Natural killer cell (primary cell): ENCODE measurements at regions not wholly inside any gene's neighbourhood (a gene's known extent, or its start where the extent isn't known, plus 50 kb on each side); places are given as distances from the start of the nearest gene placed in this dataset.
A peak's percentile ranks its signal among the peaks of the same experiment; 100 is the strongest.

Experiments used
- ATAC-seq, 3 donors: fragments of 150-1000 bp in 2 of 3; fragments of 200-7000 bp in 1 of 3; cut with Tn5 transposase; 1 replicate in 1 of 3; 2 replicates in 2 of 3; pipeline ENCODE4 v1.10.0; 2021; ENCODE audit warnings: mild to moderate bottlenecking in 2 of 3, moderate library complexity in 2 of 3
- DNase-seq, 2 donors: peaks; one replicate each; pipeline versions ENCODE4 v3.0.0 to v3.0.0-alpha.2; 2013 to 2021; ENCODE audit warnings: mixed read lengths in 1 of 2
- H3K27ac ChIP-seq: one replicate; pipeline ENCODE4 v1.5.1; 2013; ENCODE audit warnings: mild to moderate bottlenecking, low read length
- H3K27me3 ChIP-seq: one replicate; pipeline ENCODE4 v1.6.1; 2013; ENCODE audit warnings: low read length; ENCODE audit not compliant: control insufficient read depth, insufficient read depth
- H3K36me3 ChIP-seq: one replicate; pipeline ENCODE4 v1.6.1; 2013; ENCODE audit warnings: low read length; ENCODE audit not compliant: control insufficient read depth, insufficient read depth
- H3K4me1 ChIP-seq: one replicate; pipeline ENCODE4 v1.6.1; 2013; ENCODE audit warnings: low read length; ENCODE audit not compliant: control insufficient read depth, insufficient read depth
- H3K4me3 ChIP-seq: one replicate; pipeline ENCODE4 v1.5.1; 2013; ENCODE audit warnings: low read length
- H3K9me3 ChIP-seq: one replicate; pipeline ENCODE4 v1.6.1; 2013; ENCODE audit warnings: low read length; ENCODE audit not compliant: control insufficient read depth, insufficient read depth
- H3K27ac Mint-ChIP-seq, 2 donors: one replicate each; pipeline ENCODE4 v1.8.0; 2022; ENCODE audit warnings: mild to moderate bottlenecking in 2 of 2, mixed read lengths in 2 of 2, moderate library complexity in 1 of 2
- H3K27me3 Mint-ChIP-seq, 2 donors: one replicate each; pipeline ENCODE4 v1.8.0; 2022; ENCODE audit warnings: low read depth in 2 of 2, mixed read lengths in 2 of 2
- H3K36me3 Mint-ChIP-seq: one replicate; pipeline ENCODE4 v1.8.0; 2022; ENCODE audit warnings: mixed read lengths
- H3K4me1 Mint-ChIP-seq, 2 donors: one replicate each; pipeline ENCODE4 v1.8.0; 2022; ENCODE audit warnings: mixed read lengths in 2 of 2
- H3K4me3 Mint-ChIP-seq: one replicate; pipeline ENCODE4 v1.8.0; 2022; ENCODE audit warnings: mild to moderate bottlenecking, moderate library complexity, mixed read lengths
- H3K9me3 Mint-ChIP-seq, 2 donors: one replicate each; pipeline ENCODE4 v1.8.0; 2022; ENCODE audit warnings: mixed read lengths in 2 of 2
- CTCF ChIP-seq: fragments of 200-600 bp; IDR thresholded peaks from one replicate; pipeline ENCODE4 v1.8.0; 2022; ENCODE audit warnings: antibody characterized with exemption
- WGBS: methylation state at CpG from one replicate; pipeline ENCODE4 v1.1.7; 2013; ENCODE audit warnings: missing lambda C conversion rate; ENCODE audit not compliant: insufficient coverage; 5-methylcytosine and 5-hydroxymethylcytosine counted together
- intact Hi-C: fragments of 100-400 bp; cut with micrococcal nuclease; formaldehyde crosslinking; loops from one replicate; pipeline ENCODE4 v1.14.2; 2022

- Mint-ChIP-seq H3K36me3 (no peaks in the 10 kb centered on the region), H3K9me3 (no peaks in the 10 kb centered on the region), H3K27ac (no peak overlapping the region), H3K4me3 (no peak overlapping the region), H3K27me3 (peaks cover under 1 to 10% of the 10 kb centered on the region in 2 donors), H3K4me1 (no peaks in the 10 kb centered on the region)
- H3K4me1 ChIP-seq: no peaks in the 10 kb centered on the region
- H3K36me3 ChIP-seq: no peaks in the 10 kb centered on the region
- DNase-seq (peak in 1 of 2 donors; percentile 31), ATAC-seq (no peak)
- intact Hi-C loops: no loop called here
- no peaks in the 10 kb centered on the region for H3K27me3 ChIP-seq
- no peak for TF ChIP-seq CTCF
- no peak overlapping the region for H3K27ac ChIP-seq
- 83% methylated on average over 9 of the region's 9 CpGs for WGBS
- H3K9me3 ChIP-seq: peaks cover 7% of the 10 kb centered on the region
- H3K4me3 ChIP-seq: no peak overlapping the region
These were observed 447.4 kb downstream of the COG6 start for GRCh38 chr13:40102854-40103253.

DNA sequence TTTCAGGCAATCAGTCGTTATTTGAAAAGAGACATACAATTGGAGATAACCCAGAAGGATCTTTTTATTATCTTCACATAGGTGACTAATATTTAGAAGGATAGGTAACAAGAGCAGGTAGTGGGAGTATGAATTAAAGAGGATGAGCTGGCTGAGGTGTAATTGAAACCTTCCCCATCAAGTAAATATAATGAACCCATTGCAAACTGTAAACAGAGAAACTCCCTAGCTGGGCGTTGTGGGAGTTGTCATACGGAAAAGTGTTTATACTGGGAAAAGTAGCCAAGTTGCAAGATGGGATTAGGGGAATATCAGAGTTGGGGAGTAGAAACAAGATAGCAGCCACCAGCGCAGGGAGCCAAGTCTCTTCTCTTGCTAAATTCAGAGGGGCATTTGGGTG, 448.4 kb downstream of the COG6 start:
- WGBS: 91% methylated on average over 4 of the region's 4 CpGs
- Histone ChIP-seq H3K9me3 (peaks cover 7% of the 10 kb centered on the region), H3K4me3 (no peak overlapping the region), H3K4me1 (no peaks in the 10 kb centered on the region), H3K27ac (no peak overlapping the region), H3K27me3 (no peaks in the 10 kb centered on the region), H3K36me3 (no peaks in the 10 kb centered on the region)
- Mint-ChIP-seq H3K27ac (no peak overlapping the region), H3K4me1 (no peaks in the 10 kb centered on the region), H3K27me3 (peaks cover 4 to 9% of the 10 kb centered on the region in 2 donors), H3K9me3 (no peaks in the 10 kb centered on the region), H3K36me3 (no peaks in the 10 kb centered on the region), H3K4me3 (no peak overlapping the region)
- intact Hi-C loops: no loop called here
- DNase-seq (no peak), ATAC-seq (no peak)
- TF ChIP-seq CTCF: no peak

GRCh38 chr13:40105231-40105630, 449.8 kb downstream of the COG6 start:
- H3K27me3 ChIP-seq: no peaks in the 10 kb centered on the region
- intact Hi-C loops: no loop called here
- ATAC-seq: no peak
- no peaks in the 10 kb centered on the region for H3K9me3 Mint-ChIP-seq
- peaks cover 4 to 21% of the 10 kb centered on the region in 2 donors for H3K27me3 Mint-ChIP-seq
- H3K36me3 Mint-ChIP-seq: no peaks in the 10 kb centered on the region
- H3K27ac Mint-ChIP-seq: no peak overlapping the region
- no peaks in the 10 kb centered on the region for H3K4me1 Mint-ChIP-seq
- H3K4me3 Mint-ChIP-seq: no peak overlapping the region
- whole genome bisulfite sequencing: 92% methylated on average over 5 of the region's 5 CpGs
- no peaks in the 10 kb centered on the region for H3K36me3 ChIP-seq
- no peak for DNase-seq
- H3K9me3 ChIP-seq: no peaks in the 10 kb centered on the region
- no peaks in the 10 kb centered on the region for H3K4me1 ChIP-seq
- TF ChIP-seq CTCF: no peak
- no peak overlapping the region for H3K27ac ChIP-seq
- H3K4me3 ChIP-seq: no peak overlapping the region

DNA sequence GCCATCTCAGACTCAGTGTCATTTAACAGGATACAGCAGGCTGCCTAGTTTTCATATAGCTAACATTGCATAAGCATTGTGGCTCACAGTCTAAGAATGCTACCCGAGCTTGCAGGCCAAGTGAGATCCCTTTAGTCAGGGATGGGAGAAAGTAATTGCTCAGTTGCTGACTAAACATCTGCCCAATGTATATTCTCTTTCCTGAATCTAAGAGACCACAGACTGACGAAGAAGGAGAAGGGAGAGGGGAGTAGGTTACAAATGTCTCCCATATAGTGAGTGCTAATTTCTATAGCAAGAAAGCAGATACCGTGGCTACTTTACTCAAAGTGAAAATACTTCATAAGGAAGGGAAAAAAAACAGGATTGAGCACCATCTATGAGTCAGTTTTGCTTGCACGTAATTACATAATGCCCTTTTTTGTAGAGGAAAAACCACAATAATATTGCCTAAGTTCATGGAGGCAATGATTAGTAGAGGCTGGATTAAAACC, 453.9 kb downstream of the COG6 start:
- intact Hi-C loops: no loop called here
- Histone ChIP-seq H3K4me1 (no peaks in the 10 kb centered on the region), H3K4me3 (no peak overlapping the region), H3K27me3 (no peaks in the 10 kb centered on the region), H3K36me3 (no peaks in the 10 kb centered on the region), H3K27ac (no peak overlapping the region), H3K9me3 (no peaks in the 10 kb centered on the region)
- WGBS: 69% methylated on average over 2 of the region's 4 CpGs
- ATAC-seq: no peak
- Mint-ChIP-seq H3K36me3 (no peaks in the 10 kb centered on the region), H3K9me3 (no peaks in the 10 kb centered on the region), H3K27ac (no peak overlapping the region), H3K4me3 (no peak overlapping the region), H3K4me1 (no peaks in the 10 kb centered on the region), H3K27me3 (peaks cover 3 to 21% of the 10 kb centered on the region in 2 donors)
- TF ChIP-seq CTCF: no peak
- DNase-seq: no peak
